AG10803 (cell line): ENCODE measurements at regions not wholly inside any gene's neighbourhood (a gene's known extent, or its start where the extent isn't known, plus 50 kb on each side); places are given as distances from the start of the nearest gene placed in this dataset.

Experiments used
- DNase-seq: peaks from one replicate; pipeline ENCODE4 v3.0.0; 2010; ENCODE audit warnings: low read depth
- H3K4me3 ChIP-seq: 2 replicates; pipeline ENCODE4 v1.5.1; 2011; ENCODE audit warnings: mild to moderate bottlenecking, low read length, control low read depth
- TF ChIP-seq, protein P1 (sequence below): conservative IDR thresholded peaks from 2 replicates; pipeline ENCODE4 v1.5.1; 2011; ENCODE audit warnings: mild to moderate bottlenecking, low read length, control low read depth, inconsistent platforms

DNA sequence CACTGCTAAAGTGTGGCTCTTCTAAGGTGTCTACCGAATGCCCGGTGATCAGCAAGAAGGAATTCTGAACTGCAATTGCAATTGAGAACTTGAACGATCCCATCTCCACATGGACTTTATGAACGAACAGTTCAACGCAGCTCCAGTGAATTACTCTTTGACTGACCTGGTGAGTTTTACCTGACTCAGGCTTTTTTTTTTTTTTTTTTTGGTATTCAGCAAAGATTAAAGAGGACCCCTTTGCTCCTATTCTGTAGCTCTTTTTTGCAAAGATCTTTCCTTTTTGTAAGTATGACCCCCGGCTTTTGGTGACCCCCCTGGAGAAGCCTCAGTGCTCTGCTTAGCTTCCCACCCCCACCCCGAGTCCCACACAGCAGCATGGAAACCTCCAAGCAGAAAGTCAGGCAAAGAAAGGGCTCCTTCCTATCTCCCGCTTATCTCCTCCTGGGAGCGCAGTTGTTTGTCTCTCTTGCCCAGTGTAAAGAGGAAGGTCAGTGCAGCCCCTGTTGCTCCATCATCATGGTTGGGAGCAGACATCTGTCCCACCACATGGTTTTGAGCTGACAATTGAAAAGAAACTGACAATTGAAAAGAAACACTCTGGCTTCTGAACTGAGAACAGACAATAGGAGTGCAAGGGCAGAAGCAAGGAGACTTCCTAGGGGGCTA, 72.1 kb upstream of the DIO3 start:
- DNase-seq: no peak
- H3K4me3 ChIP-seq: no peak overlapping the region
- TF ChIP-seq, protein P1, sequence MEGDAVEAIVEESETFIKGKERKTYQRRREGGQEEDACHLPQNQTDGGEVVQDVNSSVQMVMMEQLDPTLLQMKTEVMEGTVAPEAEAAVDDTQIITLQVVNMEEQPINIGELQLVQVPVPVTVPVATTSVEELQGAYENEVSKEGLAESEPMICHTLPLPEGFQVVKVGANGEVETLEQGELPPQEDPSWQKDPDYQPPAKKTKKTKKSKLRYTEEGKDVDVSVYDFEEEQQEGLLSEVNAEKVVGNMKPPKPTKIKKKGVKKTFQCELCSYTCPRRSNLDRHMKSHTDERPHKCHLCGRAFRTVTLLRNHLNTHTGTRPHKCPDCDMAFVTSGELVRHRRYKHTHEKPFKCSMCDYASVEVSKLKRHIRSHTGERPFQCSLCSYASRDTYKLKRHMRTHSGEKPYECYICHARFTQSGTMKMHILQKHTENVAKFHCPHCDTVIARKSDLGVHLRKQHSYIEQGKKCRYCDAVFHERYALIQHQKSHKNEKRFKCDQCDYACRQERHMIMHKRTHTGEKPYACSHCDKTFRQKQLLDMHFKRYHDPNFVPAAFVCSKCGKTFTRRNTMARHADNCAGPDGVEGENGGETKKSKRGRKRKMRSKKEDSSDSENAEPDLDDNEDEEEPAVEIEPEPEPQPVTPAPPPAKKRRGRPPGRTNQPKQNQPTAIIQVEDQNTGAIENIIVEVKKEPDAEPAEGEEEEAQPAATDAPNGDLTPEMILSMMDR: no peak

DNA sequence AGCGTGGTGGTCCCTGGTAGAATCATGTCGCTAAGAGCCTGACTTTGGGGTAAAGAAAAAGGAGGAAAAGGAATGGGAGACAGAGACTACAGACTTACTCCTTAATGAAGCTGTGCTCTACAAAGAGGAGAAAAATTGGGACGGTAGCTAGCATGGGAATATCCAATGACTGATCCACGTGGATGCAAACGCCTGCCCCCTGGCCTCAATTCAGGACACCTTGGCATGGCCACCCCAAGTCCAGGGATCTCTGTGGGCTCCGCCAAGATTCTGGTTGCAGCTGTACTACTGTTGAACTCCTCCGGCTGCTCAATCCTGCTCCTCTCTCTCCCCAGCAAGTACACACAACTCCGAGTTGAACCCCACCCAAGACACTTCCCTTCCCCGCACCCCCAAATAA, 70.5 kb upstream of the DIO3 start:
- no peak for DNase-seq
- H3K4me3 ChIP-seq: no peak overlapping the region
- TF ChIP-seq, protein P1: no peak

DNA sequence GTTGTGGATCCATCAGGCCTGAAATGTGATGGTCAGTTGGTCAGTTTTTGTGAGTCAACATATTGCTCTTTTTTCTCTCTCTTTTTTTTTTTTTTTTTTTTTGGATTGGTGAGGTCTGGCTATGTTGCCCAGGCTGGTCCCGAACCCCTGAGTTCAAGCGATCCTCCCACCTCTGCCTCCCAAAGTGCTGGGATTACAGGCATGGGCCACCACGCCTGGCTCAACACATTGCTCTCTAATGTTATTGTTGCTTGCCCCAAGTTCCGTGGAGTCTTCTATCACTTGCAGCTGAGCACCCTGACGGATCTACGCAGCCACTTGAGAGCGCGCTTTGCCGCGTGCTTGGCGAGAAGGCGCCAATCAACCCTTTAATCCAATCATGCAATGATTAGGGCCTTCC, 69.5 kb upstream of the DIO3 start:
- TF ChIP-seq, protein P1: no peak
- DNase-seq: no peak

DNA sequence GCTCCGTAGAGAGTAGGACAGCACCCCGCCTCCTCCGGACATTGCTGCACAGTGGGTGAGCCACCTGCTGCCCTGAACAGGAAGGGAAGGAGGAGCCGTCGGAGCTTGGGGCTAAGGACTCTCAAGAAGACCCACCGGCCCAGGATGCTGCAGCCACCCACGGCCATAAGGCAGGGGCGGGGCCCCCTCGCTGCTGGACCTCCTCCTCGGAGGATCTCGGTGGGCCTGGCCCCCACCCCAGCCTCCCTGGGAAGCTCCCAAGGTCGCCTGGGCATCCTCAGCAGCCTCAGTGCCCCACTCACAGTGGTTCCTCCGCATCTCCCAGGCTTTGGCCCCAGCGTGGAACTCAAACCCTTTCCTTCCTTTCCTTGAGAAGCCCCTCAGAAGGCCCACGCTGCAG, 68.6 kb upstream of the DIO3 start:
- TF ChIP-seq, protein P1: no peak
- DNase-seq: no peak

More for the DNA sequence above, 69.5 kb upstream of the DIO3 start:
- no peak overlapping the region for H3K4me3 ChIP-seq

DNA sequence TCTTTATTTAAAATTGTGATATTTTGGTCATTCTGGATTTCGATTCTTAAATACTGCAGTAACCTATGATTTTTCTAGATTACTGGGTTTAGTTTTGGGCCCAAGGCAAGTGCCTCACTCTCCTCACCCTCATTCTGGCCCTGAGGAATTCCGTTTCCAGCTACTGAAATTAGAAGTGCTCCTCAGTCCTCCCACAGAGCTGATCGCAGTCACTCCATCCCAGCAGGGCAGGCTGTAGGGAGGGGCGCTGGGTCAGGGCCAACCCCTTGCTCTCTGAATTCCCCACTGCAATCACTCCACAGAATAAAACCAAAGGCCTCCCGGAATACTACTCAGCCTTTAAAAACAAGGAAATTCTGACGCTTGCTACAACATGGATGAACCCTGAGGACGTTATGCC, 66.5 kb upstream of the DIO3 start:
- TF ChIP-seq, protein P1: no peak
- no peak for DNase-seq
- H3K4me3 ChIP-seq: no peak overlapping the region

More for the DNA sequence above, 68.6 kb upstream of the DIO3 start:
- no peak overlapping the region for H3K4me3 ChIP-seq

DNA sequence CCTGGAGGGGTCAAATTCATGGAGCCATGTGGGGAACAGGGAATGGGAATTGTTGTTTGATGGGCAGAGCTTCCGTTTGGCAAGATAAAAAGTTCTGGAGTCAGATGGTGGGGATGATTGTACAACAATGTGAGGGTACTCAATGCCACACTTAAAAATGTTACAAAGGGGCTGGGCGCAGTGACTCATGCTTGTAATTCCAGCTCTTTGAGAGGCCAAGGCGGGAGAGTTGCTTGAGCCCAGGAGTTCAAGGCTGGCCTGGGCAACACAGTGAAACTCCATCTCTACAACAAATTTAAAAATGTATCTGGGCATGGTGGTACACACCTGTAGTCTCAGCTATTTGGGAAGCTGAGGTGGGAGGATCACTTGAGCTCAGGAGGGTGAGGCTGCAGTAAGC, 66.0 kb upstream of the DIO3 start:
- H3K4me3 ChIP-seq: no peak overlapping the region
- TF ChIP-seq, protein P1: no peak
- no peak for DNase-seq
